Ishikawa (cell line): ENCODE measurements at regions not wholly inside any gene's neighbourhood (a gene's known extent, or its start where the extent isn't known, plus 50 kb on each side); places are given as distances from the start of the nearest gene placed in this dataset.

ENCODE experiments used
- CEBPB ChIP-seq: IDR thresholded peaks from 2 replicates; pipeline ENCODE4 v1.6.1; 2012
- EGR1 ChIP-seq: IDR thresholded peaks from 2 replicates; pipeline ENCODE4 v1.6.1; 2012
- FOXM1 ChIP-seq: IDR thresholded peaks from 2 replicates; pipeline ENCODE4 v1.6.1; 2012; ENCODE audit warnings: low read depth, borderline replicate concordance
- RAD21 ChIP-seq: IDR thresholded peaks from 2 replicates; pipeline ENCODE4 v1.6.1; 2012; ENCODE audit warnings: low read depth
- TAF1 ChIP-seq: IDR thresholded peaks from 2 replicates; pipeline ENCODE4 v1.6.1; 2012; ENCODE audit warnings: low read depth, mild to moderate bottlenecking
- TCF12 ChIP-seq: IDR thresholded peaks from 2 replicates; pipeline ENCODE4 v1.6.1; 2012; ENCODE audit warnings: low read depth
- YY1 ChIP-seq: IDR thresholded peaks from 2 replicates; pipeline ENCODE4 v1.6.1; 2012; ENCODE audit warnings: low read depth
- TF ChIP-seq, protein P1 (sequence below): IDR thresholded peaks from 2 replicates; pipeline ENCODE4 v1.6.1; 2012
- TF ChIP-seq, protein P2 (sequence below): IDR thresholded peaks from 2 replicates; pipeline ENCODE4 v1.6.1; 2012; ENCODE audit warnings: low read depth, mild to moderate bottlenecking

DNA sequence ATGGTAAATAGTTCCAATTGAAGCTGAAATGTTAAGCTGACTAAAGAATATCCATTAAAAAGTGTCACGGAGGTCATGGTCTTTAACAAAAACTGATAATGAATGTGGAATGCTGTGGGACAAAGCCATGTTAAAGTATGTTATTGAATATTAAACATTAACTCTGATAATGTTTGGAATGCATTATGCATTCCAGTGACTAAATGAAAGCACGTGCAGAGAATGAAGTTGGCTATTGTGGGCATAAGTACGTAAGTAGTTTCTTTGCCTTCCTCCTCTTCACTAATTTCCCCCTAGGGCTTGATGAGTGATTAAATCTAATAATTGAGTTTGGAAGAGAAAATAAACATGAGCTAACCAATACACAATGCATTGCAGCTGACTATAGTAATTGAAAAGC lies 640.4 kb upstream of the CDH10 start:
- TF ChIP-seq CEBPB (no peak), FOXM1 (no peak), YY1 (no peak), EGR1 (no peak), TCF12 (no peak), TAF1 (no peak), RAD21 (no peak)
- TF ChIP-seq, protein P1, sequence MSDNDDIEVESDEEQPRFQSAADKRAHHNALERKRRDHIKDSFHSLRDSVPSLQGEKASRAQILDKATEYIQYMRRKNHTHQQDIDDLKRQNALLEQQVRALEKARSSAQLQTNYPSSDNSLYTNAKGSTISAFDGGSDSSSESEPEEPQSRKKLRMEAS: no peak
- TF ChIP-seq, protein P2, sequence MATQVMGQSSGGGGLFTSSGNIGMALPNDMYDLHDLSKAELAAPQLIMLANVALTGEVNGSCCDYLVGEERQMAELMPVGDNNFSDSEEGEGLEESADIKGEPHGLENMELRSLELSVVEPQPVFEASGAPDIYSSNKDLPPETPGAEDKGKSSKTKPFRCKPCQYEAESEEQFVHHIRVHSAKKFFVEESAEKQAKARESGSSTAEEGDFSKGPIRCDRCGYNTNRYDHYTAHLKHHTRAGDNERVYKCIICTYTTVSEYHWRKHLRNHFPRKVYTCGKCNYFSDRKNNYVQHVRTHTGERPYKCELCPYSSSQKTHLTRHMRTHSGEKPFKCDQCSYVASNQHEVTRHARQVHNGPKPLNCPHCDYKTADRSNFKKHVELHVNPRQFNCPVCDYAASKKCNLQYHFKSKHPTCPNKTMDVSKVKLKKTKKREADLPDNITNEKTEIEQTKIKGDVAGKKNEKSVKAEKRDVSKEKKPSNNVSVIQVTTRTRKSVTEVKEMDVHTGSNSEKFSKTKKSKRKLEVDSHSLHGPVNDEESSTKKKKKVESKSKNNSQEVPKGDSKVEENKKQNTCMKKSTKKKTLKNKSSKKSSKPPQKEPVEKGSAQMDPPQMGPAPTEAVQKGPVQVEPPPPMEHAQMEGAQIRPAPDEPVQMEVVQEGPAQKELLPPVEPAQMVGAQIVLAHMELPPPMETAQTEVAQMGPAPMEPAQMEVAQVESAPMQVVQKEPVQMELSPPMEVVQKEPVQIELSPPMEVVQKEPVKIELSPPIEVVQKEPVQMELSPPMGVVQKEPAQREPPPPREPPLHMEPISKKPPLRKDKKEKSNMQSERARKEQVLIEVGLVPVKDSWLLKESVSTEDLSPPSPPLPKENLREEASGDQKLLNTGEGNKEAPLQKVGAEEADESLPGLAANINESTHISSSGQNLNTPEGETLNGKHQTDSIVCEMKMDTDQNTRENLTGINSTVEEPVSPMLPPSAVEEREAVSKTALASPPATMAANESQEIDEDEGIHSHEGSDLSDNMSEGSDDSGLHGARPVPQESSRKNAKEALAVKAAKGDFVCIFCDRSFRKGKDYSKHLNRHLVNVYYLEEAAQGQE: no peak
